ENCODE measurements at regions not wholly inside any gene's neighbourhood (a gene's known extent, or its start where the extent isn't known, plus 50 kb on each side); places are given as distances from the start of the nearest gene placed in this dataset.

DNA sequence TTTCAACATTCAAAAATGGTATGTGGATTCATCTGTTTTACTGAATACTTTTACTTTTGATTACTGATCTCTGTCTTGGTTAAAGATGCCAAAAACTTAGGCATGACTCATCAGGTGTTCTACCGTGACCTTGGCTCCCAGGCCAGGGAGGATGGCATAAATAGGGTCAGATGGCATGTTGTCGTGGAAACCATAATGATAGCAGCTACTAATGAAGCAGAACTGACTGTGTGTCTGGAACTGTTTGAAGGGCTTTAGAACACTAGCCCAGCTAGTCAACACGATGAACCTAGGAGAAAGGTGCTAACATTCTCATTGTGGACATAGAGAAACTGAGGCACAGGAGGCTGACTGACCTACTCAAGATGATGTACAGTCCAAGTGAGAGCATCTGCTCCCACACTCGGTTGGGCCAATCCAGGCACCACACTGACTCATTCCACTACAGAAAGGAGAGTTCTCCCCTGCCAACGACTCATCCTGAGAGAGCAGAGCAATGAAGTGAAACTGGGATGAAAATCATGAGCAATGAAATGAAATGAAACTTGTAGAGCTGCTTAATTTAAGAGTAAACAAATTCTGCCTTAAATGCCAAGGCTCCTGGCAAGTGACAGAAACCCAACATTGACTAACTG is 116.0 kb downstream of the TENT4A start:
- H3K27me3 Mint-ChIP-seq (ENCODE audit: low read depth), result peaks cover 30% of the 10 kb centered on the region
- TF ChIP-seq, protein P1, sequence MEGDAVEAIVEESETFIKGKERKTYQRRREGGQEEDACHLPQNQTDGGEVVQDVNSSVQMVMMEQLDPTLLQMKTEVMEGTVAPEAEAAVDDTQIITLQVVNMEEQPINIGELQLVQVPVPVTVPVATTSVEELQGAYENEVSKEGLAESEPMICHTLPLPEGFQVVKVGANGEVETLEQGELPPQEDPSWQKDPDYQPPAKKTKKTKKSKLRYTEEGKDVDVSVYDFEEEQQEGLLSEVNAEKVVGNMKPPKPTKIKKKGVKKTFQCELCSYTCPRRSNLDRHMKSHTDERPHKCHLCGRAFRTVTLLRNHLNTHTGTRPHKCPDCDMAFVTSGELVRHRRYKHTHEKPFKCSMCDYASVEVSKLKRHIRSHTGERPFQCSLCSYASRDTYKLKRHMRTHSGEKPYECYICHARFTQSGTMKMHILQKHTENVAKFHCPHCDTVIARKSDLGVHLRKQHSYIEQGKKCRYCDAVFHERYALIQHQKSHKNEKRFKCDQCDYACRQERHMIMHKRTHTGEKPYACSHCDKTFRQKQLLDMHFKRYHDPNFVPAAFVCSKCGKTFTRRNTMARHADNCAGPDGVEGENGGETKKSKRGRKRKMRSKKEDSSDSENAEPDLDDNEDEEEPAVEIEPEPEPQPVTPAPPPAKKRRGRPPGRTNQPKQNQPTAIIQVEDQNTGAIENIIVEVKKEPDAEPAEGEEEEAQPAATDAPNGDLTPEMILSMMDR (IDR thresholded peaks at IDR 0.05), result no peak
- H3K27ac Mint-ChIP-seq (ENCODE audit: unreplicated experiment), result no peak overlapping the region
- H3K9me3 Mint-ChIP-seq (ENCODE audit: low read depth), result no peaks in the 10 kb centered on the region
- H3K4me3 Mint-ChIP-seq (ENCODE audit: unreplicated experiment), result no peak overlapping the region
- H3K4me1 Mint-ChIP-seq (ENCODE audit: low read depth), result peaks cover 15% of the 10 kb centered on the region
- H3K36me3 Mint-ChIP-seq (ENCODE audit: low read depth), result no peaks in the 10 kb centered on the region
- DNase-seq (ENCODE audit: low spot score), result no peak

DNA sequence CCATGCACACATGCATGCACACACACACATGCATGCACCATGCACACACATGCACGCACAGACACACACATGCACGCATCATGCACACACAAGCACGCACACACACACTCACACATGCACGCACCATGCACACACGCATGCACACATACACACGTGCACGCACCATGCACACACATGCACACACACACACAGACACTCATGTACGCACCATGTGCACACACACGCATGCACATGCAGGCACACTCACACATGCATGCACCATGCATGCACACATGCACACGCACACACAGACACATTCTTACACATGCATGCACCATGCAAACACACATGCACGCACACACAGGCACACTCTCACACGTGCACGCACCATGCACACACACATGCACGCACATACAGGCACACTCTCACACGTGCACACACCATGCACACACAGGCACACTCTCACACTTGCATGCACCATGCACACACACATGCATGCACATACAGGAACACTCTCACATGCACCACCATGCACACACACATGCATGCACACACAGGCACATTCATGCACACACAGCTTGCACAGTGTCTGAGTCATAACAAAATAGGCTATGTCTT is 117.5 kb downstream of the TENT4A start:
- TF ChIP-seq, protein P1 (IDR thresholded peaks at IDR 0.05), result no peak
- Mint-ChIP-seq H3K4me1 (ENCODE audit: low read depth) (peaks cover 15% of the 10 kb centered on the region), H3K27ac (ENCODE audit: unreplicated experiment) (no peak overlapping the region), H3K4me3 (ENCODE audit: unreplicated experiment) (no peak overlapping the region), H3K9me3 (ENCODE audit: low read depth) (peaks cover 3% of the 10 kb centered on the region), H3K36me3 (ENCODE audit: low read depth) (peaks cover 2% of the 10 kb centered on the region), H3K27me3 (ENCODE audit: low read depth) (peaks cover 24% of the 10 kb centered on the region)
- no peak for DNase-seq (ENCODE audit: low spot score)

DNA sequence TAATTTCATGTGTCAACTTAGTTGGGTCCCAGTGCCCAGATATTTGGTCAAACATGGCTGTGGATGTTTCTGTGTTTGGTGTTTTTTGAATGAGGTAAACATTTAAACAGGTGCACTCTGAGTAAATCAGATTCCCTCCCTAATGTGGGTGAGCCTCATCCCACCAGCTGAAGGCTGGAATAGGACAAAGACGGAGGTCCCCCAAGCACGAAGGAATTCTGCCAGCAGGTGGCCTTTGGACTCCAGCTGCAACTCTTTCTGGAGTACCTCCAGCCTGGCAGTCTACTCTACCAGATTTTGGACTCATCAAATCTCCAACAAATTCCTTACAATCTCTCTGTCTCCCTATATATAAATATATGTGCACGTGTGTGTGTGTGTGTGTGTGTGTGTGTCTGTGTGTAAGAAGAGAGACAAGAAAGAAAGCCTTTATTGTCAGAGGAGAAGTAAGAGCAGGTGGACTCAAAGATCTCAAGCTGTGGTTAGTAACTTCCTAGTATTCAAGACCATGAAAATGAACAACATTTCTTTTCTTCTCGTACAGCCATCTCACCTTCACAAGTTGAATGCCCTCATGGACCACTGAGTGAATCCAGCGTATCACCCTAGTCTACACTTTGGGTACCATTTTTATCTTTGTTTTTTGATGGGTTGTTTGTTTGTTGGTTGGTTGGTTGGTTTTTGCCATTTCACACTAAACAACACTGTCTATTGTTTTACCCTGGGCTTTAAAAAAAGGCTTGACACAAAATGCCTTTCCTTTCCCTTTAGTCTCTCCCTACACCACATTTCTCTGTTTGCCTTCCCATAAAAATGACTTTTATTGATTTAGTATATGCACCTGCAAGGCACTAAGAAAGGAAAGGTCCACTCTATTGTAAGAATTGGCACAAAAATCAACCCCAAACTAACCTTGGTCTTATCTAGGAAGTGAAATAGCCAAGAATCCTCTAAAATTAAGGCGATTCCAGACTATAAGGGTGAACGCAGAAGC is 118.7 kb downstream of the TENT4A start:
- Mint-ChIP-seq H3K27ac (ENCODE audit: unreplicated experiment) (no peak overlapping the region), H3K27me3 (ENCODE audit: low read depth) (peaks cover 14% of the 10 kb centered on the region), H3K4me1 (ENCODE audit: low read depth) (peaks cover 15% of the 10 kb centered on the region), H3K36me3 (ENCODE audit: low read depth) (peaks cover 2% of the 10 kb centered on the region), H3K4me3 (ENCODE audit: unreplicated experiment) (no peak overlapping the region), H3K9me3 (ENCODE audit: low read depth) (peaks cover 3% of the 10 kb centered on the region)
- no peak for DNase-seq (ENCODE audit: low spot score)
- TF ChIP-seq, protein P1 (IDR thresholded peaks at IDR 0.05), result no peak

DNA sequence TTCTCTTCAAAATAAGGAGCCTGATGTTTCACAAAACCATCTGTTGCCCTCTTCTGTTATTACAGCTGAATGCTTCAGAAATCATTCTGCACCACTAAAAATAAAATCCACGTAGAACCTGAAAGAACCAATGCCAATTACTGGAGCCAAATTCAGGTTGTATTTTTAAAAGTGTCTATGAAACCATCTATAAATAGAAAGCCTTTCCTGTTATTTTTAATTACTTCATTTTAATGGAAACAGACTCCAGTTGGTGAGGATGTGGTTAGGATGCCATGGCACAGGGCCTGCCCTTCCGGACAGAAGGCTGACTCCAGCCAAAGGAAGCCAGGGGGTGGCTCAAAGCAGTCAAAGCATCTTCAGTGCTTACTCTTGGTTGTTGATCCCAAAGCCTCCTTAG is 119.8 kb downstream of the TENT4A start:
- no peak for DNase-seq (ENCODE audit: low spot score)
- TF ChIP-seq, protein P1 (IDR thresholded peaks at IDR 0.05), result peak; percentile 16
- Mint-ChIP-seq H3K27me3 (ENCODE audit: low read depth) (peaks cover 9% of the 10 kb centered on the region), H3K27ac (ENCODE audit: unreplicated experiment) (peak overlapping the region; percentile 58), H3K9me3 (ENCODE audit: low read depth) (peaks cover 10% of the 10 kb centered on the region), H3K4me1 (ENCODE audit: low read depth) (peaks cover 15% of the 10 kb centered on the region), H3K4me3 (ENCODE audit: unreplicated experiment) (no peak overlapping the region), H3K36me3 (ENCODE audit: low read depth) (peaks cover 2% of the 10 kb centered on the region)

DNA sequence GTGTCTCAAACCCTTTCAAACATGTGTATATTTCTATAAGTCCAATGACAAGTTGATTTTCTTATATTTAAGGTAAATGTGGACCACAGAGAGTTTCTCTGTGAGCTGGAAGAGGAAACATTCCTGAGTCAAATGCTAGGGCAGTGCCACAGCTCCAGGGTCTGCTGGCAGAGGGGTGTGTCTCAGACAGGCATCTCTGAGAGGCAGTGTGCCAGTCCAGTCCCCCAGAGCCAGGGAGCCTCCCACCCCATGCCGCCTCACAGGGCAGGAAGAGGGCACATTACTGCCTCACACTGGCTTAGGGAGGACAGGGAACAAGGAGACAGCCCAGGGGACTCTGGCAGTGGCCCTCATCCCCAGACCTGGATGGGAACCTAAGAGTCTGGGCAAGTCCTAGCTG is 120.2 kb downstream of the TENT4A start:
- Mint-ChIP-seq H3K4me3 (ENCODE audit: unreplicated experiment) (no peak overlapping the region), H3K27ac (ENCODE audit: unreplicated experiment) (peak overlapping the region; percentile 58), H3K36me3 (ENCODE audit: low read depth) (peaks cover 2% of the 10 kb centered on the region), H3K27me3 (ENCODE audit: low read depth) (peaks cover 5% of the 10 kb centered on the region), H3K4me1 (ENCODE audit: low read depth) (peaks cover 15% of the 10 kb centered on the region), H3K9me3 (ENCODE audit: low read depth) (peaks cover 11% of the 10 kb centered on the region)
- TF ChIP-seq, protein P1 (IDR thresholded peaks at IDR 0.05), result no peak
- no peak for DNase-seq (ENCODE audit: low spot score)
